T-cell (primary cell): ENCODE measurements at regions not wholly inside any gene's neighbourhood (a gene's known extent, or its start where the extent isn't known, plus 50 kb on each side); places are given as distances from the start of the nearest gene placed in this dataset.

Experiments used
- ATAC-seq, 4 experiments: fragments of 200-7000 bp in 3 of 4; fragments of 150-1000 bp in 1 of 4; cut with Tn5 transposase; replicated peaks in 1 of 4; 1 replicate in 3 of 4; 2 replicates in 1 of 4; pipeline ENCODE4 v1.10.0; 2021; ENCODE audit warnings: moderate library complexity in 3 of 4, mild to moderate bottlenecking in 2 of 4, moderate number of reproducible peaks in 1 of 4
- CTCF ChIA-PET, 2 donors: fragments of 300-600 bp; sonication (Branson Sonifier 250); formaldehyde crosslinking; loops; one replicate each; lab custom pipeline; 2022; ENCODE audit warnings: antibody characterized with exemption in 2 of 2; lab: Charles Lee
- POLR2A ChIA-PET, 2 donors: fragments of 300-600 bp; sonication (Branson Sonifier 250); formaldehyde crosslinking; loops; one replicate each; lab custom pipeline; 2022; ENCODE audit warnings: antibody characterized with exemption in 2 of 2; lab: Charles Lee
- DNase-seq, 35 experiments: peaks; one replicate each; pipeline versions ENCODE4 v3.0.0 to v3.0.0-alpha.2; 2013 to 2023
- H3K27ac ChIP-seq: one replicate; pipeline ENCODE4 v1.5.1; 2013; ENCODE audit warnings: low read length
- H3K27me3 ChIP-seq, 2 experiments: replicated peaks in 1 of 2; 1 replicate in 1 of 2; 2 replicates in 1 of 2; pipeline versions ENCODE4 v1.6.1 to v1.7.0; 2013; ENCODE audit warnings: low read length in 1 of 2, mixed read lengths in 1 of 2; ENCODE audit not compliant: control insufficient read depth in 2 of 2, insufficient read depth in 2 of 2; ENCODE audit errors: extremely low read depth in 1 of 2
- H3K36me3 ChIP-seq, 2 donors: 1 replicate in 1 of 2; 2 replicates in 1 of 2; pipeline versions ENCODE4 v1.6.1 to v1.7.0; 2013; ENCODE audit warnings: low read length in 1 of 2; ENCODE audit not compliant: control insufficient read depth in 2 of 2, insufficient read depth in 1 of 2; ENCODE audit errors: extremely low read depth in 1 of 2
- H3K4me1 ChIP-seq, 2 experiments: 1 replicate in 1 of 2; 2 replicates in 1 of 2; pipeline versions ENCODE4 v1.6.1 to v1.7.0; 2013; ENCODE audit warnings: low read length in 2 of 2, mixed read lengths in 1 of 2; ENCODE audit not compliant: insufficient read depth in 2 of 2, control insufficient read depth in 1 of 2; ENCODE audit errors: extremely low read depth in 1 of 2
- H3K4me3 ChIP-seq, 2 donors: 1 replicate in 1 of 2; 2 replicates in 1 of 2; pipeline versions ENCODE4 v1.5.1 to v1.7.0; 2013; ENCODE audit warnings: mild to moderate bottlenecking in 2 of 2, low read length in 1 of 2, moderate library complexity in 1 of 2; ENCODE audit not compliant: control insufficient read depth in 1 of 2; ENCODE audit errors: extremely low read depth in 1 of 2
- H3K9me3 ChIP-seq: 2 replicates; pipeline ENCODE4 v1.7.0; 2013
- H3K27ac Mint-ChIP-seq, 2 donors: one replicate each; pipeline ENCODE4 v1.8.0; 2020 to 2021; ENCODE audit warnings: mild to moderate bottlenecking in 2 of 2, mixed read lengths in 2 of 2
- H3K27me3 Mint-ChIP-seq, 2 donors: one replicate each; pipeline ENCODE4 v1.8.0; 2021 to 2022; ENCODE audit warnings: mixed read lengths in 2 of 2
- H3K36me3 Mint-ChIP-seq: one replicate; pipeline ENCODE4 v1.8.0; 2021; ENCODE audit warnings: mixed read lengths
- H3K4me1 Mint-ChIP-seq, 3 donors: one replicate each; pipeline ENCODE4 v1.8.0; 2020 to 2022; ENCODE audit warnings: mixed read lengths in 3 of 3, mild to moderate bottlenecking in 1 of 3
- H3K4me3 Mint-ChIP-seq, 3 donors: one replicate each; pipeline ENCODE4 v1.8.0; 2020 to 2022; ENCODE audit warnings: mild to moderate bottlenecking in 3 of 3, mixed read lengths in 3 of 3, moderate library complexity in 3 of 3
- H3K9me3 Mint-ChIP-seq, 3 donors: one replicate each; pipeline ENCODE4 v1.8.0; 2020 to 2022; ENCODE audit warnings: mixed read lengths in 3 of 3
- WGBS: methylation state at CpG from one replicate; pipeline ENCODE4 v1.1.5; 2013; ENCODE audit warnings: missing lambda C conversion rate; ENCODE audit not compliant: insufficient coverage; 5-methylcytosine and 5-hydroxymethylcytosine counted together

DNA sequence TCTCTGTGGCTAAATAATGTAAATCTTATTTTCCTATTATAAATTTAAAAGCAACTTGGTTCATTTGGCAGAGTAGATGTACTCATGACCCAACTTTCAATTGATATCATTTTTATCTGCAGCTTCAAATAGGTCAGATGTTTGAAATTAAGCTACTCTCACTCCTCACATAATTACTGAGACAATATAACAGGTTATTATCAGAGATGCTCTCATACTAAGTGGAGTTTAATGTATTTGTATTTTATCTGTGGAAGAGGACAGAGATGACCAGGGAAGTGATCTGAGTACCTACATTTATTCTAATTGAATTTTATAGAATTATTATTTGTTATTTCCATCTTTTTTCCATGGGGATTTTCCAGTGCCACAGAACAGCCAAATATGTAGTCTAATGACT is 177.4 kb upstream of the PRLR start:
- Mint-ChIP-seq H3K36me3 (no peaks in the 10 kb centered on the region), H3K4me1 (no peaks in the 10 kb centered on the region), H3K27ac (no peak overlapping the region), H3K4me3 (no peak overlapping the region), H3K9me3 (peaks cover 2 to 4% (median 3%) of the 10 kb centered on the region in 3 donors), H3K27me3 (peaks cover 4 to 11% of the 10 kb centered on the region in 2 donors)
- H3K9me3 ChIP-seq, result no peaks in the 10 kb centered on the region
- H3K4me3 ChIP-seq, result no peak overlapping the region
- H3K27me3 ChIP-seq, result peaks cover 0 to 2% of the 10 kb centered on the region in 2 experiments
- DNase-seq, result no peak
- ChIA-PET CTCF (interaction anchor here in 1 of 2 donors (1.0 kb wide), 1 partner anchor 519 kb away, joined by 4 read pairs; no protein-coding TSS in a partner anchor), POLR2A (no interaction called here)
- no peaks in the 10 kb centered on the region for H3K4me1 ChIP-seq
- H3K27ac ChIP-seq, result no peak overlapping the region
- H3K36me3 ChIP-seq, result no peaks in the 10 kb centered on the region
- ATAC-seq, result no peak

DNA sequence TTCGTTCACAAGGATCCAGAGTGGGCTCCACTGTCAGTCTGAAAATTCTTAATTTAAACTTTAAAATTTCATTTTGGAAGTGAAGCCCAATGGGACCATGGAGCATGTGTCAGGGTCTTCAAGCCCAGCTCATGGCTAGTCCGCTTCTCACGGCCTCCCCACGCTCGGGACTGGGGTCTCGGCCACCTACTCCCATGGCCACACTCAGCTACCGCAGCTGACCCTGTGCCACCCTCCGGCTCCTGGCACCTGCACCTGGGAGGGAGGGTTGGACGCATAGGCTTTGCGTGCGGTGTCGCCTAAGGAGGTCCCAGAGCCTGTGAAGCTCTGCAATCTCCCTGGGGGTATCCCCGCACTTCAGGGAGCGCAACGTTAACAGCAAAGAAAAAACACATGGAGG is 175.7 kb upstream of the PRLR start:
- H3K27me3 ChIP-seq, result peaks cover 0 to 2% of the 10 kb centered on the region in 2 experiments
- H3K36me3 ChIP-seq, result no peaks in the 10 kb centered on the region
- H3K4me1 Mint-ChIP-seq, result no peaks in the 10 kb centered on the region
- 98% methylated on average over 5 of the region's 15 CpGs for WGBS
- H3K27ac ChIP-seq, result no peak overlapping the region
- H3K4me1 ChIP-seq, result no peaks in the 10 kb centered on the region
- DNase-seq (no peak), ATAC-seq (no peak)
- POLR2A ChIA-PET, result no interaction called here
- no peaks in the 10 kb centered on the region for H3K9me3 ChIP-seq
- H3K4me3 Mint-ChIP-seq, result no peak overlapping the region
- CTCF ChIA-PET, result no interaction called here
- H3K4me3 ChIP-seq, result no peak overlapping the region
- no peaks in the 10 kb centered on the region for H3K36me3 Mint-ChIP-seq
- no peak overlapping the region for H3K27ac Mint-ChIP-seq
- H3K9me3 Mint-ChIP-seq, result peaks cover 0 to 4% (median 3%) of the 10 kb centered on the region in 3 donors
- H3K27me3 Mint-ChIP-seq, result peaks cover 4 to 11% of the 10 kb centered on the region in 2 donors

DNA sequence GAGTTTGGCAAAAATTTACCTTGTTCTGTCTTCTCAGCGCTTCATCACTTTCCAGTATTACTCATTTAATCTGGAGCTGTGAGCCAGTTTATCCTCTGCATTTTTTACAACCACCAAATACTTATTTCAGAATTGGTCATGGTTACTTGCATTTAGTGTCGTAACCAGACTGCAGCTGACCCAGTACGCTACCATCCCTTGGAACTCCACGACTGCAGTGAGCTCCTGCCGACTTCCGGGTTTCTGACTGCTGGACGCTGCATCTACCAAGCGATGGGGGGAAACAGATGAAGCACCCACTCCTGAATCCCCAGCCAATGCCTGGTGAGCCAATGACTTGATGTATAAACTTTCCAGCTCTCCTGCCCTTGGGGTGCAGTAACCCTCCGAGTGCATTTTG is 174.4 kb upstream of the PRLR start:
- ATAC-seq (no peak), DNase-seq (no peak)
- CTCF ChIA-PET, result no interaction called here
- Histone ChIP-seq H3K27me3 (peaks cover 0 to 2% of the 10 kb centered on the region in 2 experiments), H3K27ac (no peak overlapping the region), H3K9me3 (no peaks in the 10 kb centered on the region), H3K4me1 (no peaks in the 10 kb centered on the region), H3K36me3 (no peaks in the 10 kb centered on the region), H3K4me3 (no peak overlapping the region)
- Mint-ChIP-seq H3K27ac (no peak overlapping the region), H3K9me3 (peaks cover 0 to 4% (median 3%) of the 10 kb centered on the region in 3 donors), H3K4me1 (no peaks in the 10 kb centered on the region), H3K4me3 (no peak overlapping the region), H3K36me3 (no peaks in the 10 kb centered on the region), H3K27me3 (peaks cover 2 to 11% of the 10 kb centered on the region in 2 donors)
- POLR2A ChIA-PET, result no interaction called here
- 94% methylated on average over 8 of the region's 9 CpGs for WGBS

DNA sequence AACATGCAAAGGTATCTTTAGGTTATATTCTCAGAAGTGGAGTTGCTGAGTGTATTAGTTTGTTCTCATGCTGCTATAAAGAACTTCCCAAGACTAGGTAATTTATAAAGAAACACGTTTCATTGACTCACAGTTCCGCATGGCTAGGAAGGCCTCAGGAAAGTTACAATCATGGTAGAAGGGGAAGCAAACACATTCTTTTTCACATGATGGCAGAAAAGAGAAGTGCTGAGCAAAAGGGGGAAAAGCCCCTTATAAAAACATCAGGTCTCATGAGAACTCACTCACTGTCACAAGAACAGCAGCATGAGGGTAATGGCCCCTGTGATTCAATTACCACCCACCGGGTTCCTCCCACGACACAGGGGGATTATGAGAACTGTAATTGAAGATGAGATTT is 163.6 kb upstream of the PRLR start:
- H3K4me3 Mint-ChIP-seq, result no peak overlapping the region
- no CpG with 5 or more reads among the region's 4 CpGs for WGBS
- Histone ChIP-seq H3K4me1 (no peaks in the 10 kb centered on the region), H3K27me3 (no peaks in the 10 kb centered on the region), H3K4me3 (no peak overlapping the region), H3K9me3 (no peaks in the 10 kb centered on the region), H3K36me3 (no peaks in the 10 kb centered on the region), H3K27ac (no peak overlapping the region)
- no peak overlapping the region for H3K27ac Mint-ChIP-seq
- H3K36me3 Mint-ChIP-seq, result no peaks in the 10 kb centered on the region
- POLR2A ChIA-PET, result no interaction called here
- ATAC-seq (no peak), DNase-seq (no peak)
- peaks cover 9 to 15% (median 9%) of the 10 kb centered on the region in 3 donors for H3K9me3 Mint-ChIP-seq
- no peaks in the 10 kb centered on the region for H3K4me1 Mint-ChIP-seq
- CTCF ChIA-PET, result no interaction called here
- H3K27me3 Mint-ChIP-seq, result peaks cover 3 to 4% of the 10 kb centered on the region in 2 donors

DNA sequence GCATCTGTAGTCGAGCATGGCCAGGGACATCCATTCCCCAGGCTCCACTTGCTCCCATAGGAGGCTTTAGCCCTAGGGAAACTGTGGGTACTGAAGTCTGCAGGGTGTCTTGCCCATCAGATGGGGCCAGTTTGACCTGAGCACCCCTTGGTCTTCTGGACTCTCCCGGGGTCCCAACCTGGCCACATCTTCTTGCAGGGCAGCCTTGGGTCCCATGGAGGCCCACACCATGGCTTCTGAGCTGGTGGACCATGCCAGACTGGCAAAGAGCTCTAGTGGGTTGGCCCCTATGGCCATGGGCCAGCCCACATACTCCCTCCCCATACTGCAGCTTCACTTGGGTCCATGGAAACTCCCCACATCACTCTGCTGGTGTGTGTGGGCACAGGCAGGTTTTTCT is 154.4 kb upstream of the PRLR start:
- ATAC-seq, result no peak
- CTCF ChIA-PET, result no interaction called here
- H3K9me3 Mint-ChIP-seq, result peaks cover 0 to 4% (median 0%) of the 10 kb centered on the region in 3 donors

DNA sequence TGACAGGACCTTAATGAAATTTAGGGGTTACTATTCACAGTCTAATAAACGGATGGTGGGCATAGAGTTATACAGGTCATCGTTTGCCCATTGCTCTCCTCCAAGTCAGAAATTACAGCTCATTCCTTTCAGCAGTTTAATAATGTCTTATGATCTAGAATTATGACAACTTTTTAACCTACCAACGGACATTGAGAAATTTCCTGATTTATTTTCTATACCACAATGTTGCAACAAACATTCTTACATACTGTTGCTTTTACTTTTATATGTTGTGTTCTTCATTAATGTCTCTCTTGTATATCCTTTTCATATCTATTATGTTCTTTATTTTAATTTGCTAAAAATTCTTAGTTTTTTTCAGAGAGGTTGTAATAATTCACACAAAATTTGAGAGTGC is 152.8 kb upstream of the PRLR start:
- H3K9me3 Mint-ChIP-seq, result no peaks in the 10 kb centered on the region

More for the DNA sequence above, 154.4 kb upstream of the PRLR start:
- Histone ChIP-seq H3K4me1 (no peaks in the 10 kb centered on the region), H3K4me3 (no peak overlapping the region), H3K27ac (no peak overlapping the region), H3K36me3 (no peaks in the 10 kb centered on the region), H3K27me3 (peaks cover 0 to 15% of the 10 kb centered on the region in 2 experiments), H3K9me3 (no peaks in the 10 kb centered on the region)
- Mint-ChIP-seq H3K27ac (no peak overlapping the region), H3K27me3 (peaks cover 11 to 14% of the 10 kb centered on the region in 2 donors), H3K4me3 (no peak overlapping the region), H3K4me1 (no peaks in the 10 kb centered on the region), H3K36me3 (no peaks in the 10 kb centered on the region)
- POLR2A ChIA-PET, result no interaction called here
- WGBS, result 78% methylated on average over 2 of the region's 2 CpGs
- no peak for DNase-seq

DNA sequence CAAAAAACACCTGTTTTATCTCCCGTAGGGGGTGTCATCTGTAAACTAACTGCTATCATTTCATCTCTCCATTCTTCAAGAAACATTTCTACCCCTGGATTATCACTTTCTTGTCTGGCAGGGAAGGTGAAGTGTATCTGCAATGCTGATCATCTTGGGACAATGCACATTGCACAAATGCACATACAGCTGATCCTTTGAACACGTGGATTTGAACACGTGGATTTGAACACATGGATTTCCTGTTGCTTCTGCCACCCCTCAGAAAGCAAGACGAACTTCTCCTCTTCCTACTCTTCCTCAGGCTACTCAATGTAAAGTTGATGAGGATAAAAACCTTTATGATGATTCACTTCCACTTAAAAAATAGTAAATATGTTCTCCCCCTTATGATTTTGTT is 147.4 kb upstream of the PRLR start:
- ATAC-seq (no peak), DNase-seq (no peak)
- no peaks in the 10 kb centered on the region for H3K4me1 Mint-ChIP-seq
- ChIA-PET POLR2A (no interaction called here), CTCF (no interaction called here)
- peaks cover 0 to 15% of the 10 kb centered on the region in 2 donors for H3K27me3 Mint-ChIP-seq
- no peaks in the 10 kb centered on the region for H3K36me3 ChIP-seq
- H3K9me3 ChIP-seq, result no peaks in the 10 kb centered on the region
- WGBS, result no CpG with 5 or more reads among the region's 4 CpGs
- no peak overlapping the region for H3K27ac Mint-ChIP-seq
- no peaks in the 10 kb centered on the region for H3K9me3 Mint-ChIP-seq
- H3K4me3 ChIP-seq, result no peak overlapping the region
- H3K4me1 ChIP-seq, result no peaks in the 10 kb centered on the region
- no peak overlapping the region for H3K27ac ChIP-seq
- H3K27me3 ChIP-seq, result peaks cover 0 to 4% of the 10 kb centered on the region in 2 experiments
- no peaks in the 10 kb centered on the region for H3K36me3 Mint-ChIP-seq
- no peak overlapping the region for H3K4me3 Mint-ChIP-seq

More for the DNA sequence above, 152.8 kb upstream of the PRLR start:
- Mint-ChIP-seq H3K4me1 (no peaks in the 10 kb centered on the region), H3K4me3 (no peak overlapping the region), H3K36me3 (no peaks in the 10 kb centered on the region), H3K27ac (no peak overlapping the region), H3K27me3 (peaks cover 8 to 14% of the 10 kb centered on the region in 2 donors)
- no peak overlapping the region for H3K27ac ChIP-seq
- H3K4me1 ChIP-seq, result no peaks in the 10 kb centered on the region
- WGBS, result no CpG with 5 or more reads among the region's 3 CpGs
- H3K36me3 ChIP-seq, result no peaks in the 10 kb centered on the region
- POLR2A ChIA-PET, result no interaction called here
- H3K27me3 ChIP-seq, result peaks cover 0 to 15% of the 10 kb centered on the region in 2 experiments
- DNase-seq (no peak), ATAC-seq (no peak)
- no peak overlapping the region for H3K4me3 ChIP-seq
- no peaks in the 10 kb centered on the region for H3K9me3 ChIP-seq
- CTCF ChIA-PET, result interaction anchor here in 1 of 2 donors (0.9 kb wide), 1 partner anchor 1449 kb away, joined by 3 read pairs; no protein-coding TSS in a partner anchor
